Activated T-cell treated with anti-CD3 and anti-CD28 coated beads for 24 hours (primary cell): ENCODE measurements at regions not wholly inside any gene's neighbourhood (a gene's known extent, or its start where the extent isn't known, plus 50 kb on each side); places are given as distances from the start of the nearest gene placed in this dataset.
"Not testable (repeated sequence)": the region's sequence is repeated elsewhere in the genome, so short reads cannot be mapped to it uniquely, and the experiment has no call there.

ENCODE experiments used
- DNase-seq: peaks from one replicate; pipeline ENCODE4 v3.0.0-alpha.2; 2020; ENCODE audit warnings: low read depth

GRCh38 chr9:117938896-117939295 lies 234.7 kb downstream of the TLR4 start:
- DNase-seq = no peak

GRCh38 chr9:117944750-117945149 lies 240.5 kb downstream of the TLR4 start:
- DNase-seq = not testable (repeated sequence)

DNA sequence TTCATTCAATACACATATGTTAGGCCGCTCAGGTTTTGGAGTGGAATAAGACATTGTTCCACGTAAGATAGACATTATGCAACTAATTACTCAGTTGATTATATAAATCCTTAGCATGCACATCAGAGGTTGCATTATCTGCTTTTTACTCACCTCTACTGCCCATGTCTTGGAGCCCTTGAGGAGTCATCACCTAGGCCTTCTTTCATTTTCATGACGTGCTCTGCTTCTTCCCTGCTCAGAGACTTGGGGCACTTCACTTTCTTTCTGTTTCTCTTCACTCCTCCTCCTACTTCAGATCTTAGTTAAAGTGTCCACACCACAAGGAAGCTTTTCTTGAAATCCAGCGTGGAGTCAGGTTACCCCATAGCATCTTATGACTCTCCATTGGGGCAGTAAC lies 241.1 kb downstream of the TLR4 start:
- no peak for DNase-seq

DNA sequence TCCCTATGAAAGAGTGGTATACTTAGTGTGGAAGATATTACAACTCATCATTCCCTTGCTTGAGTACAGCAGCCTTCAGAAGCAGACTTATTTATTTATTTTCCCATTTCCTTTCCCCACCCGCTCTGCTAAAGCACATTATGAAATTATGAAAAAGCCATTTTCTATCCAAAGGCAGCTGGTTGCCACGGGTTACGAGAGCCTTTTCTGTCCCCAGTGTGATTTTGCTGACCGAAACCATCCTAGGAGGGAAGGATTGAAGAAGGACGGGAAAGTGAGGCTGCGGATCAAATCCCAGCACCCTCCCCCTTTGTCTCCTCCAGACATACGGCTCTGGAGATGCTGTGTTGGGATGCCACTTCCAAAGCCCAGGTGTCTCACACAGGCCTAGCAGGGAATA lies 246.9 kb downstream of the TLR4 start:
- no peak for DNase-seq

- DNase-seq = no peak
Measured at GRCh38 chr9:117952581-117952980, 248.4 kb downstream of the TLR4 start.

GRCh38 chr9:117957267-117957666 lies 253.1 kb downstream of the TLR4 start:
- DNase-seq = no peak

- no peak for DNase-seq
Measured at GRCh38 chr9:117958726-117959125, 254.5 kb downstream of the TLR4 start.

GRCh38 chr9:117963493-117964090 lies 259.4 kb downstream of the TLR4 start:
- no peak for DNase-seq

GRCh38 chr9:117970276-117971050 lies 266.3 kb downstream of the TLR4 start:
- no peak for DNase-seq

- DNase-seq = no peak
Measured at GRCh38 chr9:117974108-117974507, 269.9 kb downstream of the TLR4 start.

DNA sequence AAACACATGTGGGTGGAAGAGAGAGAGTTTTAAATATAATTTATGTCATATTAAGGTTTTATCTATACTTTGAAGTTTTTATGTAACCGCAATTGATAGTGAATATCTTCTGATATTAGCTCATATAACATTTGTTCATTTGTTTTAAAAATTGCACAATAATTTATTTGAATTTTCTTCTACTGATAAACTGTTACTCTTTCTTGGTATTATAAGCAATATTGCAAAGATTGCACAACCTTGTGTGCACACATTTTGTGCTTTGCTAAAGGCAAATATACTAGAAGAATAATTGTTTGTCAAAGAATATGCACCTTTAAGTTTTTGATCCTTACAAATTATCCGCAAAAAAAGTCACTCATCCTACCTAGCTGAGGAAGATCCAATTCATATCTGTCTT lies 275.7 kb downstream of the TLR4 start:
- DNase-seq = no peak

GRCh38 chr9:117987945-117988344 lies 283.7 kb downstream of the TLR4 start:
- no peak for DNase-seq

- no peak for DNase-seq
Measured at GRCh38 chr9:117992006-117992405, 287.8 kb downstream of the TLR4 start.

- no peak for DNase-seq
Measured at GRCh38 chr9:118000581-118000980, 296.4 kb downstream of the TLR4 start.

- no peak for DNase-seq
Measured at GRCh38 chr9:118003240-118003639, 299.0 kb downstream of the TLR4 start.

GRCh38 chr9:118008246-118008645 lies 304.0 kb downstream of the TLR4 start:
- DNase-seq = no peak

DNA sequence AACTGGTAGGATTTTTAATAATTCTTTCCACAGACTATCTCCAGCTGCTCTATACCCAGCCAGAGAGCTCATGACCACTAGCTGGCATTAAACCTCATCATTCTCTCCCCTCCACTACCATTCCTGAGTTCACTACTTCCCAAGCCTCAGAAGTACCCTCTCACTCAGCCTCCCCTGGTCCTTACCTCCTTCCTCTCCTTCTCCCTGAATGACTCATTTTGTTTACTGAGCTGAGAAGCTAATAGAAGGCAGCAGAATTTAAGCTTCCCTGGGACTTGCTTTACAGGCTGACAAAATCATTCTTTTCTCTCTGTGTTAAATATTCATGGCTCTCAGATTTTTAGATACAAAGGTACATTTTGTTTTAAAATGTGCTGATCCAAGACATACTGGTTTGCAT lies 305.4 kb downstream of the TLR4 start:
- no peak for DNase-seq

- no peak for DNase-seq
Measured at GRCh38 chr9:118017607-118018122, 313.5 kb downstream of the TLR4 start.

GRCh38 chr9:118023644-118024043 lies 319.4 kb downstream of the TLR4 start:
- no peak for DNase-seq

DNA sequence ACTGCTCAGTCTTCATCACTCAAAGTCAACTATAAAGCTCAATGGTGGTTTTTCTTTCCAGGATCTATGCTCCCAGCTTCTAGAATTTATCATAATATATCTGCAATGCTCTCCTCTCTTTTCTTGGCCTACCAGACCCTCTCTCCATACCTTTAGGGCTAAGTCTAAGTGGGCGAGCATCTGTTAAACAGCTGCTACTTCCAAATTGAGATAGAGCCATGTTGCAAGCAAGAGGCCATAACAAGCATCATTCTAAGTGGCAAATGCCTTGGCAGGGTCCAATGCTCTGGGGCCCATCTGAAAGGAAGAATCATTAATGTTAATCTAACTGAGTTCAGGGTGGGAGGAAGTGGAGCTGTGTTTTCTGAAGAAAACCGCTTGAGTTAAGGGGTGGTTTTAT lies 324.0 kb downstream of the TLR4 start:
- no peak for DNase-seq

- DNase-seq = no peak
Measured at GRCh38 chr9:118029425-118029824, 325.2 kb downstream of the TLR4 start.

GRCh38 chr9:118034701-118035100 lies 330.5 kb downstream of the TLR4 start:
- DNase-seq = no peak

- no peak for DNase-seq
Measured at GRCh38 chr9:118038713-118039112, 334.5 kb downstream of the TLR4 start.

DNA sequence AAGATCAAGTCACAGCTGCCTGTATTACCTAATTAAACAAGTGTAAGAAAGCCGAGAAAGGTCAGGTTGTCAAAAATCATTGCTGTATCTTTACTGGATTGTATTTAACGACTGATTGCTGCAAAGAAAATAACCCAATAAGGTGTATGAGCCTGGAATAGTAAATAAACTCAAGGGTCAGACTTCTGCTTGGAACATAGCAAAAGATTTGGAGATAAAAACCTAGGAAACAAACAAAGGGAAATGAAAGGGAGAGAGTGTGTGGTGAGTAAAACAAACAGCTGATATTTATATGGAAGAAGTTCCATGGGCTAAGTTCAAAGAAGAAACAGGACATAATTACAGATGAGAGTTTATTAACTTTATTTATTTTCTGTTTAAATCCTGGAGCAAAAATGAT lies 354.0 kb downstream of the TLR4 start:
- DNase-seq = no peak
